Liver (tissue), 8 donors: ENCODE measurements at regions not wholly inside any gene's neighbourhood (a gene's known extent, or its start where the extent isn't known, plus 50 kb on each side); places are given as distances from the start of the nearest gene placed in this dataset.

ENCODE experiments used
- DNase-seq: peaks from one replicate; pipeline ENCODE4 v3.0.0-alpha.2; 2017; ENCODE audit warnings: low spot score
- H3K27ac ChIP-seq, 2 donors: one replicate each; pipeline ENCODE4 v1.7.0; 2013; ENCODE audit warnings: inconsistent platforms in 2 of 2, low read length in 2 of 2, control low read depth in 1 of 2, low read depth in 1 of 2, mild to moderate bottlenecking in 1 of 2
- H3K27me3 ChIP-seq, 4 donors: one replicate each; pipeline versions ENCODE4 v1.6.1 to v1.7.0; 2013; ENCODE audit warnings: low read length in 3 of 4, inconsistent platforms in 1 of 4, mild to moderate bottlenecking in 1 of 4, moderate library complexity in 1 of 4; ENCODE audit not compliant: control insufficient read depth in 4 of 4, insufficient read depth in 4 of 4
- H3K36me3 ChIP-seq, 4 donors: one replicate each; pipeline versions ENCODE4 v1.6.1 to v1.7.0; 2013; ENCODE audit warnings: low read length in 3 of 4, mild to moderate bottlenecking in 3 of 4, low read depth in 1 of 4, moderate library complexity in 1 of 4; ENCODE audit not compliant: control insufficient read depth in 4 of 4, insufficient read depth in 3 of 4
- H3K4me1 ChIP-seq, 4 donors: one replicate each; pipeline versions ENCODE4 v1.6.1 to v1.7.0; 2013; ENCODE audit warnings: low read length in 3 of 4, mild to moderate bottlenecking in 3 of 4, moderate library complexity in 1 of 4; ENCODE audit not compliant: control insufficient read depth in 4 of 4, insufficient read depth in 4 of 4
- H3K4me3 ChIP-seq, 3 donors: one replicate each; pipeline versions ENCODE4 v1.6.1 to v1.7.0; 2013; ENCODE audit warnings: low read length in 3 of 3, control low read depth in 1 of 3, low read depth in 1 of 3, mild to moderate bottlenecking in 1 of 3
- H3K9ac ChIP-seq, 2 donors: one replicate each; pipeline ENCODE4 v1.7.0; 2013; ENCODE audit warnings: low read length in 2 of 2, mild to moderate bottlenecking in 2 of 2, moderate library complexity in 2 of 2, control low read depth in 1 of 2, low read depth in 1 of 2
- H3K9me3 ChIP-seq, 4 donors: one replicate each; pipeline versions ENCODE4 v1.6.1 to v1.7.0; 2013; ENCODE audit warnings: low read length in 3 of 4; ENCODE audit not compliant: control insufficient read depth in 4 of 4
- EGR1 ChIP-seq, 2 donors: IDR thresholded peaks; 2 replicates each; pipeline ENCODE4 v1.6.1; 2016 to 2018; ENCODE audit warnings: antibody characterized with exemption in 2 of 2, low read depth in 2 of 2
- FOXA1 ChIP-seq: IDR thresholded peaks from 2 replicates; pipeline ENCODE4 v1.6.1; 2016; ENCODE audit warnings: antibody characterized with exemption
- HNF4A ChIP-seq, 2 donors: conservative IDR thresholded peaks; 2 replicates each; pipeline ENCODE4 v1.6.1; 2016; ENCODE audit warnings: antibody characterized with exemption in 2 of 2, mild to moderate bottlenecking in 2 of 2
- HNF4G ChIP-seq: IDR thresholded peaks from 2 replicates; pipeline ENCODE4 v1.6.1; 2016; ENCODE audit warnings: antibody characterized with exemption
- JUND ChIP-seq, 2 donors: IDR thresholded peaks; 2 replicates each; pipeline ENCODE4 v1.6.1; 2016; ENCODE audit warnings: antibody characterized with exemption in 2 of 2
- NR2F2 ChIP-seq: IDR thresholded peaks from 2 replicates; pipeline ENCODE4 v1.6.1; 2016; ENCODE audit warnings: antibody characterized with exemption
- RAD21 ChIP-seq, 2 donors: IDR thresholded peaks; 2 replicates each; pipeline ENCODE4 v1.6.1; 2016; ENCODE audit warnings: antibody characterized with exemption in 2 of 2, mild to moderate bottlenecking in 2 of 2
- RXRA ChIP-seq, 2 donors: IDR thresholded peaks; 2 replicates each; pipeline ENCODE4 v1.6.1; 2017 to 2018; ENCODE audit warnings: antibody characterized with exemption in 2 of 2, mild to moderate bottlenecking in 1 of 2
- SP1 ChIP-seq: IDR thresholded peaks from 2 replicates; pipeline ENCODE4 v1.6.1; 2018; ENCODE audit warnings: antibody characterized with exemption, mild to moderate bottlenecking
- TAF1 ChIP-seq: conservative IDR thresholded peaks from 2 replicates; pipeline ENCODE4 v1.6.1; 2016; ENCODE audit warnings: antibody characterized with exemption, mild to moderate bottlenecking
- YY1 ChIP-seq: IDR thresholded peaks from 2 replicates; pipeline ENCODE4 v1.6.1; 2016; ENCODE audit warnings: antibody characterized with exemption, mild to moderate bottlenecking
- WGBS: extraction: QIAGEN DNeasy Blood & Tissue Kit; methylation state at CpG from one replicate; pipeline ENCODE4 v1.1.7; 2013; 5-methylcytosine and 5-hydroxymethylcytosine counted together
- TF ChIP-seq, protein P1 (sequence below): fragments of 150-350 bp; IDR thresholded peaks from 2 replicates; pipeline ENCODE4 v1.5.1; 2017; ENCODE audit warnings: improper control_type of control experiment, low read depth, low read length; ENCODE audit not compliant: missing input control
- TF ChIP-seq, protein P2 (sequence below): IDR thresholded peaks from 2 replicates; pipeline ENCODE4 v1.6.1; 2016; ENCODE audit warnings: antibody characterized with exemption
- TF ChIP-seq, protein P3 (sequence below): IDR thresholded peaks from 2 replicates; pipeline ENCODE4 v1.6.1; 2016; ENCODE audit warnings: antibody characterized with exemption, mild to moderate bottlenecking
- TF ChIP-seq, protein P4 (sequence below): IDR thresholded peaks from 2 replicates; pipeline ENCODE4 v1.6.1; 2016; ENCODE audit warnings: antibody characterized with exemption
- TF ChIP-seq, protein P5 (sequence below): IDR thresholded peaks from 2 replicates; pipeline ENCODE4 v1.6.1; 2016; ENCODE audit warnings: antibody characterized with exemption
- donor health status: healthy.
- donor health status: healthy.
- donor health status: healthy.
- donor health status: healthy.
- donor health status: healthy.

DNA sequence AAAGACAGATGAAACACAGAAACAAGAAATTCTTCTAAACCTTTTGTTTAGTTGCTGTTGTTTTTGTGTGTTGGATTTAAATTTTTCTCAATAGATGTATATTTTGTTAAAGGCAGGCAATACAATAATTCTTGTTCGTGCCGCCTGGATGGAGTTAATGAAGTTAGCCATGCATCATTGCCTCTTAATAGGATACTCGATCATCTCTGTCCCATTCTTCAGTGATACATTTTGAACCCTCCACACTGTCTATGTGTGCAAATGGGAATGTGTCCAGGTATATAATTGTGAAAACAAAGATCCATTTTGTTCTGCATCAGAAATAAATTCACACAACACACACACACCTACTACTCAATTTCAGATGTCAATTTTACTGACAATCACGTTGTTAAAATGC is 186.6 kb upstream of the ADAMTS16 start:
- peaks cover 0 to 3% (median 0%) of the 10 kb centered on the region in 4 donors for H3K27me3 ChIP-seq
- DNase-seq, result no peak
- H3K27ac ChIP-seq, result no peak overlapping the region
- WGBS, result 78% methylated on average over 4 of the region's 4 CpGs
- H3K36me3 ChIP-seq, result no peaks in the 10 kb centered on the region
- H3K4me1 ChIP-seq, result no peaks in the 10 kb centered on the region
- TF ChIP-seq HNF4G (no peak), TAF1 (no peak), JUND (IDR thresholded peaks at IDR 0.05) (no peak), RXRA (IDR thresholded peaks at IDR 0.05) (no peak), FOXA1 (no peak), YY1 (no peak), SP1 (no peak), EGR1 (IDR thresholded peaks at IDR 0.05; ENCODE audit: low read depth in 2 of 2) (no peak), NR2F2 (no peak)
- TF ChIP-seq, protein P1, sequence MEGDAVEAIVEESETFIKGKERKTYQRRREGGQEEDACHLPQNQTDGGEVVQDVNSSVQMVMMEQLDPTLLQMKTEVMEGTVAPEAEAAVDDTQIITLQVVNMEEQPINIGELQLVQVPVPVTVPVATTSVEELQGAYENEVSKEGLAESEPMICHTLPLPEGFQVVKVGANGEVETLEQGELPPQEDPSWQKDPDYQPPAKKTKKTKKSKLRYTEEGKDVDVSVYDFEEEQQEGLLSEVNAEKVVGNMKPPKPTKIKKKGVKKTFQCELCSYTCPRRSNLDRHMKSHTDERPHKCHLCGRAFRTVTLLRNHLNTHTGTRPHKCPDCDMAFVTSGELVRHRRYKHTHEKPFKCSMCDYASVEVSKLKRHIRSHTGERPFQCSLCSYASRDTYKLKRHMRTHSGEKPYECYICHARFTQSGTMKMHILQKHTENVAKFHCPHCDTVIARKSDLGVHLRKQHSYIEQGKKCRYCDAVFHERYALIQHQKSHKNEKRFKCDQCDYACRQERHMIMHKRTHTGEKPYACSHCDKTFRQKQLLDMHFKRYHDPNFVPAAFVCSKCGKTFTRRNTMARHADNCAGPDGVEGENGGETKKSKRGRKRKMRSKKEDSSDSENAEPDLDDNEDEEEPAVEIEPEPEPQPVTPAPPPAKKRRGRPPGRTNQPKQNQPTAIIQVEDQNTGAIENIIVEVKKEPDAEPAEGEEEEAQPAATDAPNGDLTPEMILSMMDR, result no peak
- TF ChIP-seq, protein P2, sequence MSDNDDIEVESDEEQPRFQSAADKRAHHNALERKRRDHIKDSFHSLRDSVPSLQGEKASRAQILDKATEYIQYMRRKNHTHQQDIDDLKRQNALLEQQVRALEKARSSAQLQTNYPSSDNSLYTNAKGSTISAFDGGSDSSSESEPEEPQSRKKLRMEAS, result no peak
- TF ChIP-seq, protein P3, sequence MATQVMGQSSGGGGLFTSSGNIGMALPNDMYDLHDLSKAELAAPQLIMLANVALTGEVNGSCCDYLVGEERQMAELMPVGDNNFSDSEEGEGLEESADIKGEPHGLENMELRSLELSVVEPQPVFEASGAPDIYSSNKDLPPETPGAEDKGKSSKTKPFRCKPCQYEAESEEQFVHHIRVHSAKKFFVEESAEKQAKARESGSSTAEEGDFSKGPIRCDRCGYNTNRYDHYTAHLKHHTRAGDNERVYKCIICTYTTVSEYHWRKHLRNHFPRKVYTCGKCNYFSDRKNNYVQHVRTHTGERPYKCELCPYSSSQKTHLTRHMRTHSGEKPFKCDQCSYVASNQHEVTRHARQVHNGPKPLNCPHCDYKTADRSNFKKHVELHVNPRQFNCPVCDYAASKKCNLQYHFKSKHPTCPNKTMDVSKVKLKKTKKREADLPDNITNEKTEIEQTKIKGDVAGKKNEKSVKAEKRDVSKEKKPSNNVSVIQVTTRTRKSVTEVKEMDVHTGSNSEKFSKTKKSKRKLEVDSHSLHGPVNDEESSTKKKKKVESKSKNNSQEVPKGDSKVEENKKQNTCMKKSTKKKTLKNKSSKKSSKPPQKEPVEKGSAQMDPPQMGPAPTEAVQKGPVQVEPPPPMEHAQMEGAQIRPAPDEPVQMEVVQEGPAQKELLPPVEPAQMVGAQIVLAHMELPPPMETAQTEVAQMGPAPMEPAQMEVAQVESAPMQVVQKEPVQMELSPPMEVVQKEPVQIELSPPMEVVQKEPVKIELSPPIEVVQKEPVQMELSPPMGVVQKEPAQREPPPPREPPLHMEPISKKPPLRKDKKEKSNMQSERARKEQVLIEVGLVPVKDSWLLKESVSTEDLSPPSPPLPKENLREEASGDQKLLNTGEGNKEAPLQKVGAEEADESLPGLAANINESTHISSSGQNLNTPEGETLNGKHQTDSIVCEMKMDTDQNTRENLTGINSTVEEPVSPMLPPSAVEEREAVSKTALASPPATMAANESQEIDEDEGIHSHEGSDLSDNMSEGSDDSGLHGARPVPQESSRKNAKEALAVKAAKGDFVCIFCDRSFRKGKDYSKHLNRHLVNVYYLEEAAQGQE, result no peak
- TF ChIP-seq, protein P4, sequence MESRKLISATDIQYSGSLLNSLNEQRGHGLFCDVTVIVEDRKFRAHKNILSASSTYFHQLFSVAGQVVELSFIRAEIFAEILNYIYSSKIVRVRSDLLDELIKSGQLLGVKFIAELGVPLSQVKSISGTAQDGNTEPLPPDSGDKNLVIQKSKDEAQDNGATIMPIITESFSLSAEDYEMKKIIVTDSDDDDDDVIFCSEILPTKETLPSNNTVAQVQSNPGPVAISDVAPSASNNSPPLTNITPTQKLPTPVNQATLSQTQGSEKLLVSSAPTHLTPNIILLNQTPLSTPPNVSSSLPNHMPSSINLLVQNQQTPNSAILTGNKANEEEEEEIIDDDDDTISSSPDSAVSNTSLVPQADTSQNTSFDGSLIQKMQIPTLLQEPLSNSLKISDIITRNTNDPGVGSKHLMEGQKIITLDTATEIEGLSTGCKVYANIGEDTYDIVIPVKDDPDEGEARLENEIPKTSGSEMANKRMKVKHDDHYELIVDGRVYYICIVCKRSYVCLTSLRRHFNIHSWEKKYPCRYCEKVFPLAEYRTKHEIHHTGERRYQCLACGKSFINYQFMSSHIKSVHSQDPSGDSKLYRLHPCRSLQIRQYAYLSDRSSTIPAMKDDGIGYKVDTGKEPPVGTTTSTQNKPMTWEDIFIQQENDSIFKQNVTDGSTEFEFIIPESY, result no peak
- TF ChIP-seq, protein P5, sequence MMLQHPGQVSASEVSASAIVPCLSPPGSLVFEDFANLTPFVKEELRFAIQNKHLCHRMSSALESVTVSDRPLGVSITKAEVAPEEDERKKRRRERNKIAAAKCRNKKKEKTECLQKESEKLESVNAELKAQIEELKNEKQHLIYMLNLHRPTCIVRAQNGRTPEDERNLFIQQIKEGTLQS, result no peak
- H3K9me3 ChIP-seq, result no peaks in the 10 kb centered on the region
- no peak overlapping the region for H3K4me3 ChIP-seq
- H3K9ac ChIP-seq, result no peak overlapping the region

DNA sequence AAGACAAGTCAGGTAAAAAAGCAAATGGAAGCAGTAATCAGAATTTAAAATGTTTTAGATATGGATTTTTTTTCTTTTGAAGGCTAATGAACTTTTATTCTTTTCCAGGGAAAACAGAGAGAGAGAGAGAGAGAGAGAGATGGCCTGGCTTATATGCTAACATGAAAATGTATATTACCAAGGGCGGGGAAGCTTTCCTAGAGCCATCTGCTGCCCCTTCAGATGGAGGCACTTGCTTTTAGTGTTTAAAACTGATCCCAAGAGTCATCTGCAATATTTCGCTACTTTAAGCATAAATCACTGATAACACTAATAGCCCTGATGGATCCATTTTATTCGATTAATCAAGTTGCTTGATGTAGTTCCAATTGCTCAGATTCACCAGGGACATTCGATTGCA is 186.1 kb upstream of the ADAMTS16 start:
- Histone ChIP-seq H3K9me3 (no peaks in the 10 kb centered on the region), H3K9ac (no peak overlapping the region), H3K27me3 (peaks cover 0 to 6% (median 0%) of the 10 kb centered on the region in 4 donors), H3K36me3 (no peaks in the 10 kb centered on the region), H3K4me3 (no peak overlapping the region), H3K4me1 (no peaks in the 10 kb centered on the region), H3K27ac (no peak overlapping the region)
- no peak for TF ChIP-seq SP1
- TF ChIP-seq RAD21 (IDR thresholded peaks at IDR 0.05), result no peak
- TF ChIP-seq NR2F2, result no peak
- TF ChIP-seq JUND (IDR thresholded peaks at IDR 0.05), result no peak
- TF ChIP-seq, protein P3, result no peak
- TF ChIP-seq HNF4A (conservative IDR thresholded peaks at IDR 0.05), result no peak
- 83% methylated on average over 4 of the region's 4 CpGs for WGBS
- no peak for DNase-seq
